HFF-Myc (cell line): ENCODE measurements at regions not wholly inside any gene's neighbourhood (a gene's known extent, or its start where the extent isn't known, plus 50 kb on each side); places are given as distances from the start of the nearest gene placed in this dataset.

ENCODE experiments used
- DNase-seq: peaks from one replicate; pipeline ENCODE4 v3.0.0-alpha.2; 2011; ENCODE audit warnings: low read depth; ENCODE audit errors: extremely low read depth
- H3K4me3 ChIP-seq: replicated peaks from 2 replicates; pipeline ENCODE4 v1.5.1; 2011; ENCODE audit warnings: low read depth, mild to moderate bottlenecking, control low read depth, low read length
- TF ChIP-seq, protein P1 (sequence below): IDR thresholded peaks from 2 replicates; pipeline ENCODE4 v1.5.1; 2012; ENCODE audit warnings: mild to moderate bottlenecking, low read depth, low read length, control low read depth; ENCODE audit errors: missing control alignments

GRCh38 chr5:88490874-88491273 is 222.2 kb upstream of the TMEM161B start:
- no peak overlapping the region for H3K4me3 ChIP-seq
- DNase-seq = no peak
- TF ChIP-seq, protein P1, sequence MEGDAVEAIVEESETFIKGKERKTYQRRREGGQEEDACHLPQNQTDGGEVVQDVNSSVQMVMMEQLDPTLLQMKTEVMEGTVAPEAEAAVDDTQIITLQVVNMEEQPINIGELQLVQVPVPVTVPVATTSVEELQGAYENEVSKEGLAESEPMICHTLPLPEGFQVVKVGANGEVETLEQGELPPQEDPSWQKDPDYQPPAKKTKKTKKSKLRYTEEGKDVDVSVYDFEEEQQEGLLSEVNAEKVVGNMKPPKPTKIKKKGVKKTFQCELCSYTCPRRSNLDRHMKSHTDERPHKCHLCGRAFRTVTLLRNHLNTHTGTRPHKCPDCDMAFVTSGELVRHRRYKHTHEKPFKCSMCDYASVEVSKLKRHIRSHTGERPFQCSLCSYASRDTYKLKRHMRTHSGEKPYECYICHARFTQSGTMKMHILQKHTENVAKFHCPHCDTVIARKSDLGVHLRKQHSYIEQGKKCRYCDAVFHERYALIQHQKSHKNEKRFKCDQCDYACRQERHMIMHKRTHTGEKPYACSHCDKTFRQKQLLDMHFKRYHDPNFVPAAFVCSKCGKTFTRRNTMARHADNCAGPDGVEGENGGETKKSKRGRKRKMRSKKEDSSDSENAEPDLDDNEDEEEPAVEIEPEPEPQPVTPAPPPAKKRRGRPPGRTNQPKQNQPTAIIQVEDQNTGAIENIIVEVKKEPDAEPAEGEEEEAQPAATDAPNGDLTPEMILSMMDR = no peak

- DNase-seq = no peak
- no peak overlapping the region for H3K4me3 ChIP-seq
- TF ChIP-seq, protein P1 = no peak
Measured at GRCh38 chr5:88489364-88489763, 220.7 kb upstream of the TMEM161B start.

- no peak overlapping the region for H3K4me3 ChIP-seq
- TF ChIP-seq, protein P1 = no peak
- no peak for DNase-seq
Measured at GRCh38 chr5:88488561-88488960, 219.9 kb upstream of the TMEM161B start.

DNA sequence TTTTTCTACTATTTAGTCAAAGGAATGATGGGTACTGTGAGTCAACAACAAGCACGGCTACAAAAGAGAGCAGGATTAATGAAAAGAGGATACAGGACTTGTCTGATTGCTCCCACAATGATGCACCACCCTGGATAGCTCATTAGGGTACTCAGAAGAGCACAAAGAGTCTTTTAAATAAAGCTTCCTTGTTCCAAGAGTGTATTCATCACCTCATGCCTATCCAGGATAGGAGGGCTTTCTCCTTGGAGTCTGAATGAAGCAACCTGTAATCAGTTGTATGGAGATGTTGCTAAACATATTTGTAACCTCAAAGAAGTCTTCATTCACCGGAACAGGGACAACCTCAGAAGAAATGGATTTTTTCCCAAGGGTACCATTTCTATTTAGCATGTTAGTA is 219.5 kb upstream of the TMEM161B start:
- TF ChIP-seq, protein P1 = no peak
- H3K4me3 ChIP-seq = no peak overlapping the region
- no peak for DNase-seq

DNA sequence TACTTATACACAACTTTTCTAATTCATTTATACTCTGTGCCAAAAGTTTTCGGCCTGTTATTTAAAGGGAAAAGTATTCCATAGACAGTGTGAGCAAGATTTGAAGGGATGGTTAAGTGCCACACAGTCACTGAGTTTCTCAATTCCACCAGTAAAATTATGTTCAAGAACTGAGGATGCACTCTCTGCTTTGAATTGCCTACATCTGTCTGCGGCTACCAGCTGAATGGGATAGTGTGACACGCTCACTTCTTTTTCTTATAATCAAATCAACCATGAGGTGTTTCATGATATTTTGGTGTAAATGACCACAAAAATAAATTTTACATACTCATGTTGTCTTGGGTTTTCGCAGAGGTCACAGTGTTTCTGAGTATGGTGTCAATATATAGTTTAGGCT is 218.4 kb upstream of the TMEM161B start:
- DNase-seq = no peak
- TF ChIP-seq, protein P1 = no peak
- H3K4me3 ChIP-seq = no peak overlapping the region

DNA sequence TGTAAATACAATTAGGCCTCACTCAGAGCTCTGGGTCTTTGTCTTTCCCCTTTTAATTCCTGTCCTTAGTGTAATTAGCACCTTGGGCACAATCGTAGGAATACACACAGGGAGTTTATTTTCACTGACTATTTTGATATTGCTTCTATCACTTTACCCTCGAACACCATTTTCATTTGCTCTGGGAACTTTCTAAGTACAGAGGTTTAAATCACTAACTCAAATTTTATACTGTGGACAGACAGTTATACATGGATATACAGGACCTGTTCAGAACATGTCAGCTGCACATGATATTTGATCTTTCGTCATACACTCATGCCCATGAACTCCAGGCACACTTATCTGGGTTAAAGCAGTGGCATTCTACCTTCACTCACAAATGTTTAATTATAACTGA is 217.8 kb upstream of the TMEM161B start:
- no peak for DNase-seq
- TF ChIP-seq, protein P1 = no peak
- H3K4me3 ChIP-seq = no peak overlapping the region

GRCh38 chr5:88485531-88485930 is 216.9 kb upstream of the TMEM161B start:
- no peak overlapping the region for H3K4me3 ChIP-seq
- no peak for DNase-seq
- TF ChIP-seq, protein P1 = no peak
